Caki2 (cell line): ENCODE measurements at regions not wholly inside any gene's neighbourhood (a gene's known extent, or its start where the extent isn't known, plus 50 kb on each side); places are given as distances from the start of the nearest gene placed in this dataset.
A peak's percentile ranks its signal among the peaks of the same experiment; 100 is the strongest.

Source experiments
- DNase-seq: peaks from one replicate; pipeline ENCODE4 v3.0.0-alpha.2; 2015; ENCODE audit warnings: low read depth
- in situ Hi-C: cut with HindIII; loops from 2 replicates; pipeline ENCODE4 v1.10.0; 2016; ENCODE audit warnings: low sequenced_read_pairs, low pct_unique_long_range_greater_than_20kb, mixed read lengths

DNA sequence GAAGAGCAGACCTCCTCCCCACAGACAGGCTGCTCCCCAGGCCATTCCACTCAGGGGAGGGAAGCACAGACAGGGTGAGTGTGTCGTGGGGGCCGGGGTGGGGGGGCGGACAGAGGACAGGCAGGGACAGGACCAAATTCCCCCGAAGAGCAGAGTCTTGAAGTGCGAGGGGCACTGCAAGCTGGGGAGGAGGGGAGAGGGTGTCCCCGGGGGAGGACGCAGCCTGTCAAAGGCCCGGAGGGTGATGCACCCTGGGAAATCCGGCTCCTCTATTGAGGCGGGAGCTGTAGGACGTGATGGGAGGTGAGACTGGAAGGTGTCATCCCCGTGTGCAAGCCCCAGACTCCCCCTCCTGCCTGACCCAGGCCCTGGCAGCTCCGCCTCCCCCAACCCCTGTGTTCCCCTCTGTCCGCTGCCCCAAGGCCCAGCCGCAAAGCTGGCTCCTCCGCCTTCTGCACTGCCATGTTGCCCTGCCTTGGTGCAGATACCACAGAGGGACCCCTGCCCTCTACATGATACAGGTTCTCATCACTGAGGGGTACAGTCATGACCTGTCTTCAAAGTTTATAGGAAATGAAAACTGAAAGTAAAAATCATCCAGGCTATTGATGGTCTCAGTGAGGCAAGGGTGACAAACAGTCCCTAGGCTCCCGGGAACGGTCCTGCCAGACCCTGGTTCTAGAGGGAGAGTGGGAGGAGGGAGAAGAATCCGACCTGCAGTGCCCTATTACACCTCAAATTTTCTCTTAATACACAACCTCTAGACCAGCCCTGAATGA lies 76.3 kb upstream of the IQSEC1 start:
- DNase-seq = no peak
- in situ Hi-C loops = no loop called here

DNA sequence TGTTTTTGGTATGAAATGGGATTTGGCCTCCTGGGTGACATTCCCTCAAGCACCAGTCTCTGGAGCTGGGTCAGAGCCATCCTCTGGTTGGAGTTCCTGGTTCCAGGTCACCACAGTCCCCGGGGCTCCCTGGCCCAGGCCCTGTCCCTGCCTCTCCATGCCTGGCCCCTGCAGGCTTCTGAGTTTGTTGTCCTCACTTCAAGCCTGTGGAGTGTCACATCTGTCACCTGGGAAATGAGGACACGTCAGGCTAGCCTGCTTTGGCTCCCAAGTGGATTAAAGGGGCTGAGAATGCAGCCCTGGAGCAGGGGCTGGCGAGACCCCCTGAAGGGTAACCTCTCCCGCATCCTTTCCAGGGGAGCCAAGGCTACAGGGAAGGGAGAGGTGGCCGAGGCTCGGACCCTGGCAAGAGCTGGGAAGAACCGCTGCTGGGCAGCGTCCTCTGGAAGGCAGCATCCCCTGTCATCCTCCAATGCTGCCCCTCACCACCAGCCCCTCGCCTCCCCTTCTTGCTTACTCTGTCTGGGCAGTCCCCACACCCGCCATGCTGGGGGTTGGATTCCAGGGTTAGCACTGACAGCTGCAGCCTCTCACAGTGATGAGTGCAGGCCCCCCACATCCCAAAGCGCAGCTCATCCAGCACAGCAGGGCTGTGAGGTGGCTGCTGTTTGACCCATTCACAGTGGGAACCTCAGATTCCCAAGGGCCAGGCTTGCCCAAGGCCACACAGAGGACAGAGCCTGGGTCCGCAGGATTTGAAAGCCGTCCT lies 75.5 kb upstream of the IQSEC1 start:
- DNase-seq = no peak
- in situ Hi-C loops = no loop called here

DNA sequence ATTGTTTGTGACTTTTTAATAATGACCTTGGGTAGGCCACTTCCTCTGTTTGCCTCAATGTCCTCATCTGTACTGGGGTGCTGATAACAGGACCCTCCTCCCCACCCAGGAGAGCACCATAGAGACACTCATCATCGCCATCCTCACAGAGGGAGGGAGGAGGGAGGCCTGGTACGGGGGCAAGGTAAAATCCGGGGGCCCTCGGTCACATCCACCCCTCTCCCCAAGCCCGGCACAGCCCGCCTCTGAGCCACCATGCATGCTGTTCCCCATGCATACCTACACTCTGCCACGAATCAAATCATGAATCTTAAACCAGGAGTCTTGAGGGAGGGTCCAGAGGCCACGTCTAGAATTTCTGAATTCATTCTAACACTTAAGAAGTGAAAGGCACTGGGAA lies 74.9 kb upstream of the IQSEC1 start:
- in situ Hi-C loops = no loop called here
- DNase-seq = no peak

DNA sequence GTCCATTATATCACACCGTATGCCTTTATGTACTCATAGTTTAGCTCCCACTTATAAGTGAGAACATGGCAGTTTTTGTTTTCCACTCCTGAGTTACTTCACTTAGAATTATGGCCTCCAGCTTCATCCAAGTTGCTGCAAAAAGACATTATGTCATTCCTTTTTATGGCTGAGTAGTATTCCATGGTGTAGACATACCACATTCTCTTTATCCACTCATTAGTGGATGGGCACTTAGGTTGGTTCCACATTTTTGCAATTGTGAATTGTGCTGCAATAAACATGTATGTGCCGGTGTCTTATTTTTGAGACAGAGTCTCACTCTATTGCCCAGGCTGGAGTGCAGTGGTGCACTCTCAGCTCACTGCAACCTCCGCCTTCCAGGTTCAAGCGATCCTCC lies 74.1 kb upstream of the IQSEC1 start:
- DNase-seq = no peak
- in situ Hi-C loops = no loop called here

DNA sequence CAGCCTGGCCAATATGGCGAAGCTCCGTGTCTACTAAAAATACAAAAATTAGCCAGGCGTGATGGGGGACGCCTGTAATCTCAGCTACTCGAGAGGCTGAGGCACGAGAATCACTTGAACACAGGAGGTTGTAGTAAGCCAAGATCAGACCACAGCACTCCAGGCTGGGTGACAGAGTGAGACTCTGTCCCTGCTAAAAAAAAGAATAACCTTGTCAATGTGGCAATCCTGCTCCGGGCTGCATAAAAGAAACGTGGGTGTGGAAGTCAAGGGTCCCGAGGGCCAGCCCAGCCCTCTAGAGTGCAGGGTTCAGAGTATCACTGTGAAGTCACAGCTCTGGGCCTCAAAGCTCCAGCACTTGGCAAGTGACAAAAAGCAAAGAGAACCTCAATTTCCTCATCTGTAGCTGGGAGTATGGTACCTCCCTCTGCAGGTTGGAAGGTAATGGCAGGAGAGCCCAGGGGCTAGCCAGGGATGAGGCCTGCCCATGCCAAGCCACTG lies 73.5 kb upstream of the IQSEC1 start:
- no peak for DNase-seq
- in situ Hi-C loops = no loop called here

DNA sequence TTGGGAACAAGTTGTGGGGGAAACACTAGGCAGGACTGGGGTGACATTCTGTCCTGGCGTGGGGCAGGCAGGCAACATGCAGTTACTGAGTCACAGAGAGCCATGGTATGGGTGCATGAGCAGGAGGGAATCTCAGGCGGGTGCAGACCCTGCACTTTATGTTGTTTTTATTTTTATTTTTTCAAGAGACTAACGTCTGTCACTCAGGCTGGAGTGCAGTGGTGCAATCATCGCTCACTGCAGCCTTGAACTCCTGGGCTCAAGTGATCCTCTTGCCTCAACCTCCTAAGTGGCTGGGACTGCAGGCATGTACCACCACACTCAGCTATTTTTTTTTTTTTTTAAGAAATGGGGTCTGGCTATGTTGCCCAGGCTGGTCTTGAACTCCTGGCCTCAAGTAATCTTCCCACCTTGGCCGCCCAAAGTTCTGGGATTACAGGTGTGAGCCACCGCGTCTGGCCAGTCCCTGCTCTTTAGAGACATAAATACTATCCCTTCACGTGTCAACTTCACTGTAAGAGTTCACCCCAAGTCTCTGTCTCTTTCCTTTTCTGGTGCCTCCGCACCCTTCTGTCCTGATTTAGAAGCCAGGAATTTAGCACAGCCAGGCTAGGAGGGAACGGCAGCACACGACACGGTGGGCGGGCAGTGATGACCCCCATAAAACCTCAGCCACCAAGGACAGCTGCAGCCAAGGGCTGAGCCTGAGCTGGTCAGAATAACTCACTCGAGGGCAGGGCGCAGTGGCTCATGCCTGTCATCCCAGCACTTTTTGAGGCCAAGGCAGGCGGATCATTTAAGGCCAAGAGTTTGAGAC lies 72.8 kb upstream of the IQSEC1 start:
- in situ Hi-C loops = no loop called here
- no peak for DNase-seq

DNA sequence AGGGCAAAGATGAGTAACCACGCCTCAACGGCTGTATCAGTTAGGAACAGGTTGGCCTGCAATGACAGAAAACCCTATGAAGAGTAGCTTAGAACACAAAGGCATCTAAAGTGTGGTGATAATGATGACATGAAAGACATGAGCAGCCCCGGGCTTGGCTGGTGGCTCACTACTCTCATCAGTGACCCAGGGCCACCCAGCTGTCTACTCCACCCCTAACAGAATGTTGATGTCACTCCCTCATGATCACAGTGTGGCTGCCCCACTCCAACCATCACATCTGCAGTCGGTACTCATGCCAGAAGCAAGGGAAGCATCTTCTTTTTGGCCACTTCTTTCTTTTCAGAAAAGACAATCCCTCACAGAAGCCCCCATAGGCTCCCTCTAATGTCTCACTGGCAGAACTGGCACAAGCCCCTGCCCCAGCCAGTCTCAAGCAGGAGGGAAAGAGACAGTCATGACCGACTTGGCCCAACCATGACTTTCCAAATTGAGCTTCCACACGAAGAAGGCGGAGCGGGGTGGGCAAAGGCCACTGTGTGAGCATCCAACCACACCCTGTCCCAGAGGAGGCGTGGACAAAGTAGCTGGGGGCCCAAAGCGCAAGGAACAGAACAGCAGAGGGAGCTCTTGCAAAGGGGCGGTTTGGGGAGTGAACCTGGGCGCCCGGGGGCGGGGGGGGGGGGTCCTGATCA lies 72.0 kb upstream of the IQSEC1 start:
- DNase-seq = no peak
- in situ Hi-C loops = no loop called here

DNA sequence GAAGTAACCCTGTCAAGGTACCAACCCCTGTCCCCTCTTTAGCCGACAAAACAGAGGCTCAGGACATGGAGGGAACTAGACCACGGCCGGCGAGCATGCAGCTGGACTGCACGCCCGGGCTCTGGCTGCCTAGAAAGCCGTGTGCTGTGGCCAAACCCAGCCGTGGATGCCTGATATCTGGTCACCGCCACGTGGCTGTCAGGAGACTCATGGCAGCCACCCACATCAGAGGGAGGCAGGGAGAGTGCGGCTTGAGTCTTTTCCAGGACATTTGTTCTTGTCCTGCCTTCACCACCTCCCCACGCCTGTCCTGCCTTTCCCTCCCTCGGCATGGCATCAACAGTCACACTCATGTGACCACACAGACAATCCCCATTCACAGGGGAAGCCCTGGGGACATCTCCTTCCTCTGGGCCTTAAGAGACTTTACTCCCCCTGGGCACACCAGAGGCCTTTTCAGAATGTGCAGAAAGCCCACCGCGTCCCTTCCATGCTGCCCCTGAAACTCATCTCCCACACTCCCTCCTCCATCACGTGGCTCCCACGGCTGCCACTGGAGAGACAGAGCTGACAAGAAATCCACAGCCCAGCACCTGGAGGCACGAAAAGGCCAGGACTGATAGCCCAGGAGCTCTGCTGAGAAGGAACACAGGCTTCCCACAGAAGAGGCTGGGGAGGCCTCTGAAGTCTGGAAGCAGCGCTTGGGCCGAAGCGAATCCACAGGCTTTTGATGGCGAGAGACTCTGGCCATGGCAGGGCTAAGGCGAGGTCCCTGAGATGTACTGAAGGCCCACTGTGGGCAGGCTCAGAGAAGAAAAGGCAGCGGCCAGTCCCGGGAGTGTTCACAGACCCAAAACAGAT lies 71.2 kb upstream of the IQSEC1 start:
- no peak for DNase-seq
- in situ Hi-C loops = no loop called here

DNA sequence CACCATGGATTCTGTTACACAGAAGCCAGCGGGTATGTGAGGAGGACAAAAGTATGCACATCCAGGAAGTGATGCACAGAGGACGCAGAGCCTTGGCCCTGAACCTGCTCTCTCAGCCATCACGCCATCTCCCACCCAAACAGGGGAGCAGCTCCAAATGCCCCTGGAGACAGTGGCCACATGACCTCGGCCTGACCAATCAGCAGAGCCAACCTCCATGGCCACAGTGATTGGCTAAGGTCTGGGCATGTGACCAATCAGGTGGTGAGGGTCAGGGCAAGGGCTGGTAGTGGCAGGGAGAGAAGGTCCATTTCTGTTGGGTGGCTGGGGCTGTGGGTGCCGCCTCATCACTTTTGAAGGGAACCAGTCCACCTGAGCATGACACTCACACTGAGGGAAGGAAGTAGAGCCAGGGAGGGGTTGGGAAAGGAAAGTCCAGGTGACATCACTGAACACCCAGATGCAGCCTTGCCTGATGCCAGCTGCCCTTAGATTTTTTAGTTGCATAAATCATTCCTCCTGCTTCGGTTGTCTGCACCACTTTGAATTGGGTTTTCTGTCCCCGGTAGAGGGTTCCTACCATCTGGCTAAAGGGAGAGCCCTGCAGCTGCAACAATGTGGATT lies 70.3 kb upstream of the IQSEC1 start:
- DNase-seq = no peak
- in situ Hi-C loops = no loop called here

DNA sequence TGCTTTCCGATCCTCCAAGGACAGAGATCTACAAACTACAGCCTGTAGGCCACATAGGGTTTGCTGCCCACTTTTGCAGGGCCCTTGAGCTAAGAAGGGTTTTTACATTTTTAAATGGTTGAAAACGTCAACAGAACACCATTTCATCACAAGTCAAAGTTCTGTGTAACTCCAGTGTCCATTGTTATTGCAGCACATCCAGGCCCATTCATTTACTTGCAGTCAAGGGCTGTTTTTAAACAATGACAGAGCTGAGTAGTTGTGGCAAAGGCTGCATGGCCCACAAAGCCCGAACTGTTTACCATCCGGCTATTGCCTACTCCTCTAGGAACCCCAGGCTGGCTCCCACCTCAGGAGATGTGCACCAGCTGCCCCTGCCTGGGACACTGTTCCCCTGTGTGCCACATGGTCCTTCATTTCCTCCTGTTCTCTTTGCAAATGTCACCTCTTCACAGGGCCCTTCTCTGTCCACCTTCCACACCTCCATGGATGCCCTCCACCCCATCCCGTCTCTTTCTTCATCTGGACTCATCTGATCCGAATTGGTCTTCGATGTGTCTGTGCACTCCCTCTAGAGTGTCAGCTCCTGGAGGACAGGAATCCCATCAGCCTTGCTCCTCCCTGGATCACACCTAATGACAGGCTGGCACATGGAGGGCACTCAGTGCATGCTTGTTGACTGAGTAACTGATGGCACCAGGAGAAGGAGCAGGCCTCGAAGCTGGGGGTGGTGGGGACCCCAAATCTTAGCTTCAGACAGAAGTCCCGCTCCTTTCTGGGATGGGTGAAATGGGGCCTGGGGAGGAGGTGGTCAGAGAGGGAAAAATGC lies 69.5 kb upstream of the IQSEC1 start:
- in situ Hi-C loops = no loop called here
- DNase-seq = no peak

DNA sequence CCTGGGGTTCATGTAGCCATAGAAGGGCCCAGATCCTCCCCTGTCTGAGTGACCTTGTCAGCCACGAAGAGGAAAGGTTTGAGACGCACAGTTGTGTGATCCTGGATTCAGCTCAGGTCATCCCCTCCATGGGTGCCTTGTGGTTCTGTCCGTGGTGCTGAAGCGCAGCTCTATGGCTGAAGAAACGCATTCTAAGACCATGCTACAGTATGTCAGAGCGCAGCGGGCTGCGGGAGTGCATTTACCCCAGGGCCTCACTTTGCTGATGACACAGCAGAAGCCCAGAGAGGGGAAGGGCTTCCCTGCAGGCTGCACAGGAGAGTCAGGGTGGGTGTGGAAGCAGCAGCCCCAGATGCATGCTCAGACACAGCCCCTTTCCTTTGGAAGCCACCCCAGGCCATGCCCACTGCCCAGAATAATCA lies 68.8 kb upstream of the IQSEC1 start:
- DNase-seq = peak; percentile 11
- in situ Hi-C loops = no loop called here

DNA sequence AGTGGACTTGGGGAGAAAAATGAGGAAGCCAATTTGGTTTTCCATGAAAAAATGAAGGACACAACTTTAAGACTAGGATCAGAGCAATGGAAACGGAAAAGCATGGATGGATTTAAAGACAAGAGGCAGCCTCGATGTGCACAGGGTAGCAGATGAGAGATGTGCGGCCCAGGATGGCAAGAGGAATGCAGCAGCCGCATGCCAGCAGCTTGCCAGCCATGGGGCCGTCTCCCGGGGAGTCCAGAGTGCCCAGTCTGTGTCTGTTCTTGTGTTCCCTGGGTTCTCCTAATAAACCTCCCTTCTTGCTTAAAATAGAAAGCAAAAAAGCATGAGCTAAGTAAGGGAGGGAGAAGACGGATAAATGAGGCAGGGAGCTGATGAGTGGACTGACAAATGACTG lies 68.0 kb upstream of the IQSEC1 start:
- no peak for DNase-seq
- in situ Hi-C loops = no loop called here

DNA sequence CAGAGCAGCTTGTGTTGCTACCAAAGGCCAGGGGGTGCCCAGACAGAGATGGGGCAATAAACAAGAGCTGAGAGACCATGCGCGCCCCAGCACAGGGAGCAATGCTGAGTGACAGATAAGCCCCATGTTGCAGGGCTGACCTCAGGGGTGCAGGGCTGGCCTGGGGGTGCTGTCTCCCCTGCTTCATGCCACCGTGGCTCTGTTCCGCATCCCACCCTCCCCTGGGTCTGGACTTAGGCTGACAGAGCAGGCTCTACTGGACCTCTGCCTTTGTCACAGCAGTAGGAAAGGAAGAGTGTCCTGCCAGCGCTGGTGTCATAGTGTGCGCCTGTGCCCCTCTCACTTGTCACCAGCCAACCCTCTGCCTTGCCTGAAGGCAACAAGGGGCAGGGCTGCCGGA lies 67.4 kb upstream of the IQSEC1 start:
- no peak for DNase-seq
- in situ Hi-C loops = no loop called here

DNA sequence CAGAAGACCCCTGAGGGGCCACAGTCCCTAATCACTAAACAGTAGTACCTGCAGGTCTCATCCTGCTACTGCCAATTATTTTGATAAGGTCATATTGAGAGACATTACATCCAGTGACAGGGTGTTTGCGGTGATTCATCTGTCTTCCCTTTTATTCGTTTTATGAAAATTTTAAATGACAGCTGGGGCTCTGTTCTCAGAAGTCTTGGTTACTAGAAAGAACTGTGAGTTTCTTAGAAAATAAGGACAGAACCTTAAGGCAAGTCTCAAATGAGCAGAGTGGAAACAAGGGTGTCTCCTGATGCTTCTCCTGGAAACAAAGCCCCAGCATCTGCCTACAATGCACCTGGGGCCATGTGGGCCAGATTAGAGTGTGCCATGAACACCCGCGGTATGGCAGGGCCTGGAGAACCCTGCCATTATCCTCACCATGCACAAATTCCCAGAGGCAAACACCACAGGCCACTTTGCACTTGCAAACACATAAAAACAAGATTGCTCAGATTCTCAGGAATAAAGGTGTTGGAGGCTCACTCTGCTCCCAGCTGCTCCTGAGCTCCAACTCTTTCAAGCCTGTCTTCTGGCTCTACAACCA lies 66.3 kb upstream of the IQSEC1 start:
- DNase-seq = no peak
- in situ Hi-C loops = no loop called here

DNA sequence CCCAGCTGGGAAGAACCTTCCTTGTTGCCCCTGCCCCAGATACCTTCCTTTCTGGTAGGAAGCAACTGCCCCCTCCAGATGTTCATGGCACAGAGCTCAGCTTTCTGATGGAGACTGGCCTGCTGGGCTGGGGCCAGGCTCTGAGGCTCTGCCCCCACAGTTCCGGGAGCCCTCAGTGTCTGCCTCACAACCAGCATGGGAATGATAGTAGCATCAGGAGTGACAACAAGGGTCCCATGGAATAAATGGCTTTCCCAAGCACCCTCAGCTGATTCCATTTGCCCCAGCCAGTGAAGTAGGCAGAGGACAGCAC lies 65.6 kb upstream of the IQSEC1 start:
- in situ Hi-C loops = no loop called here
- DNase-seq = no peak
